ENCODE measurements at regions not wholly inside any gene's neighbourhood (a gene's known extent, or its start where the extent isn't known, plus 50 kb on each side); places are given as distances from the start of the nearest gene placed in this dataset.

DNA sequence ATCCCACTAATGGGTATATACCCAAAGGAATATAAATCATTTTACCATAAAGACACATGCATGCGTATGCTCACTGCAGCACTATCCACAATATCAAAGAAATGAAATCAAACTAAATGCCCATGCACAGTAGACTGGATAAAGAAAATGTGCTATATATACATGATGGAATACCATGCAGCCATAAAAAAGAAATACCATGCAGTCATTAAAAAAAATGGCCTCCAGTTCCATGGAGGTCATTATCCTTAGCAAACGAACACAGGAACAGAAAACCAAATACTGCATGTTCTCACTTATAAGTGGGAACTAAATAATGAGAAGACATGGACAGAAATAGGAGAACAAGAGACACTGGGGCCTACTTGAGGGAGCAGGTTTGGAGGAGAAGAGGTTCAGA, 53.6 kb upstream of the SERTAD2 start:
- TF ChIP-seq, protein P1, sequence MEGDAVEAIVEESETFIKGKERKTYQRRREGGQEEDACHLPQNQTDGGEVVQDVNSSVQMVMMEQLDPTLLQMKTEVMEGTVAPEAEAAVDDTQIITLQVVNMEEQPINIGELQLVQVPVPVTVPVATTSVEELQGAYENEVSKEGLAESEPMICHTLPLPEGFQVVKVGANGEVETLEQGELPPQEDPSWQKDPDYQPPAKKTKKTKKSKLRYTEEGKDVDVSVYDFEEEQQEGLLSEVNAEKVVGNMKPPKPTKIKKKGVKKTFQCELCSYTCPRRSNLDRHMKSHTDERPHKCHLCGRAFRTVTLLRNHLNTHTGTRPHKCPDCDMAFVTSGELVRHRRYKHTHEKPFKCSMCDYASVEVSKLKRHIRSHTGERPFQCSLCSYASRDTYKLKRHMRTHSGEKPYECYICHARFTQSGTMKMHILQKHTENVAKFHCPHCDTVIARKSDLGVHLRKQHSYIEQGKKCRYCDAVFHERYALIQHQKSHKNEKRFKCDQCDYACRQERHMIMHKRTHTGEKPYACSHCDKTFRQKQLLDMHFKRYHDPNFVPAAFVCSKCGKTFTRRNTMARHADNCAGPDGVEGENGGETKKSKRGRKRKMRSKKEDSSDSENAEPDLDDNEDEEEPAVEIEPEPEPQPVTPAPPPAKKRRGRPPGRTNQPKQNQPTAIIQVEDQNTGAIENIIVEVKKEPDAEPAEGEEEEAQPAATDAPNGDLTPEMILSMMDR (conservative IDR thresholded peaks at IDR 0.05; ENCODE audit: low read depth, low read length): no peak
- TF ChIP-seq EZH2 (IDR thresholded peaks at IDR 0.05; ENCODE audit: low read length, unreplicated experiment): no peak

Measured in PC-3 (cell line).